Activated CD4-positive, alpha-beta T cell treated with anti-CD3 and anti-CD28 coated beads for 4 hours (primary cell): ENCODE measurements at regions not wholly inside any gene's neighbourhood (a gene's known extent, or its start where the extent isn't known, plus 50 kb on each side); places are given as distances from the start of the nearest gene placed in this dataset.
"Not testable (repeated sequence)": the region's sequence is repeated elsewhere in the genome, so short reads cannot be mapped to it uniquely, and the experiment has no call there.

Experiments
- DNase-seq, 2 donors: peaks; one replicate each; pipeline ENCODE4 v3.0.0-alpha.2; 2020

- DNase-seq, result no peak
Observed at GRCh38 chr3:72032441-72033135, 247.6 kb upstream of the PROK2 start.

GRCh38 chr3:72031581-72031980, 246.6 kb upstream of the PROK2 start:
- DNase-seq, result no peak

DNA sequence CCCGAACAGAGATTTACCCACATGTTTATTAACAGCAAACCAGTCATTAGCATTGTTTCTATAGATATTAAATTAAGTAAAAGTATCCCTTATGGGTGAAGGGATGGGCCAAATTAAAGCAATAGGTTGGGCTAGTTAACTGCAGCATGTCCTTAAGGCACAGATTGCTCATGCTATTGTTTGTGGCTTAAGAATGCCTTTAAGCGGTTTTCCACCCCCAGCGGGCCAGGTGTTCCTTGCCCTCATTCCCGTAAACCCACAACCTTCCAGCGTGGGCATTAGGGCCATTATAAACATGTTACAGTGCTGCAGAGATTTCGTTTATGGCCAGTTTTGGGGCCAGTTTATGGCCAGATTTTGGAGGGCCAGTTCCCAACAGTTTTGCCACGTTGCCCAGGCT, 245.3 kb upstream of the PROK2 start:
- DNase-seq, result not testable (repeated sequence)

GRCh38 chr3:72028726-72029125, 243.8 kb upstream of the PROK2 start:
- DNase-seq, result not testable (repeated sequence)

- not testable (repeated sequence) for DNase-seq
Observed at GRCh38 chr3:72028307-72028706, 243.4 kb upstream of the PROK2 start.

- not testable (repeated sequence) for DNase-seq
Observed at GRCh38 chr3:72027728-72028127, 242.8 kb upstream of the PROK2 start.

- DNase-seq, result no peak
Observed at GRCh38 chr3:72022027-72022426, 237.1 kb upstream of the PROK2 start.

GRCh38 chr3:72021531-72021930, 236.6 kb upstream of the PROK2 start:
- DNase-seq, result no peak

- DNase-seq, result no peak
Observed at GRCh38 chr3:72018343-72018984, 233.5 kb upstream of the PROK2 start.

- DNase-seq, result no peak
Observed at GRCh38 chr3:72017935-72018334, 233.0 kb upstream of the PROK2 start.

DNA sequence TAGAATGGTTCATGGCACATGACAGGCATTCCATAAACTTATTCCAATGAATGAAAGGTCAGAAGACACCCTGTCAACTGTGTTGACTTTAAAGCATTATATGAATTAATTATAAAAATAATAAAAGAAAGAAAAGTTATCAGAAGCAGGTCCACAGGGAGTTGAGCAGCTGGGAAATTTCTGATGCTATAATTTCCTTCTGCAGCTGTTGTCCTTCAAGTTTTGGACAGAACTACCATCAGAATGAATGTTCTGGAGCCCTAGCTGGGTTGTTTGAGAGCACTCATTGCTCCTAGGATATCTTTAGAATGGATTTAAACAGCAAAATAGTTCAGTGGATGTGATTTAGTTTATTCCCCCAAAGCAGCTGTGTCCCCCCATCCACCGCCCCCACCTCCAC, 232.4 kb upstream of the PROK2 start:
- no peak for DNase-seq

- no peak for DNase-seq
Observed at GRCh38 chr3:72015463-72015862, 230.5 kb upstream of the PROK2 start.

DNA sequence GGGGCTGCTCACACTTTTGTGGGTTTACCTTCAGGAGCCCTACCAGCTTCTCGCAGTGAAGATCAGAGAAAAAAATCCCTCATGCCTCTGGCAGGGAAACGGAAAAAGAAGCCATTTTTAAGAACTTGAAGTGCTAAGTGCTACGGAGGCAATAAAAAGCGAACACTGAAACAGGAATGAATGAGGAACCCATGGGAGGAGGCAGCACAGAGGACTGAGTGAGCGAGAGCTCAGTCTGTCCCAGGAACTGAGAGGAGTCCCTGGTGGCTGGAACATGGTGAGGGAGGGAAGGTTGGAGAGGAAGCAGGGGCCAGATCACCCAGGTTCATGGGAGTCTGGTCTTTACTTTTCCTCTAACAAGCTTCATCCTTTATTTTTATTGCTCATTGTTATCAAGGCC, 228.1 kb upstream of the PROK2 start:
- DNase-seq, result no peak

GRCh38 chr3:72012363-72012762, 227.4 kb upstream of the PROK2 start:
- DNase-seq, result no peak

GRCh38 chr3:72011485-72011884, 226.5 kb upstream of the PROK2 start:
- DNase-seq, result no peak

- DNase-seq, result no peak
Observed at GRCh38 chr3:72009851-72010443, 225.0 kb upstream of the PROK2 start.

DNA sequence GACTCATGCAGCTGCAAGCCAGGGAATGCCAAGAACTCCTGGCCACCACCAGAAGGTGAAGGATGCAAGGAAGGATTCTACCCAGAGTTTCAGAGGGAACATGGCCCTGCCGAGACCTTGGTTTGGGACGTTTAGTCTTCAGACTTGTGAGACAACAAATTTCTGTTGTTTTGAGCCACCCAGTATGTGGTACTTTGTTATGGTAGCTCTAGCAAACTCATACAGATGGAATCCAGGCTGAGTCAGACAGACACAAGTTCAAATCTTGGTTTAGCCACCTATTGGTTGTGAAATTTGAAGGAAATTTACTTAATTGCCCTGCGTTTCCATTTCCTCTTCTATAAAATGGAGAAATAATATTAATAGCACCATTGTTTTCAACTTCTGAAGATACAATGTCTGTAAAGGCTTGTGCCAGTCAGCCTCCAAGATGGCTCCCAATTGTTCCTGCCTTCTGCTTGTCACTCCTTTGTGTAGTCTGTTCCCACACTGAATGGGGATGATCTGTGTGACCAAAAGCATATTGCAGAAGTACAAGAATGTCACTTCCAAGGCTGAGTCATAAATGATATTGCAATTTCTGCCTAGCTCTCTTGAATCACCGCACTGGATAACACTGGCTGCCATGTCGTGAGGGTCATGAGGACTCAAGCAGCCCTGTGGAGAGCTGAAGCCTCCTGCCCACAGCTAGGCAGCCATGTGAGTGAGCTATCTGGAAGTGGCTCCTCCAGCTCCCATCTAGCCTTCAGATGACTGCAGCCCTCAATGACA, 223.5 kb upstream of the PROK2 start:
- no peak for DNase-seq

DNA sequence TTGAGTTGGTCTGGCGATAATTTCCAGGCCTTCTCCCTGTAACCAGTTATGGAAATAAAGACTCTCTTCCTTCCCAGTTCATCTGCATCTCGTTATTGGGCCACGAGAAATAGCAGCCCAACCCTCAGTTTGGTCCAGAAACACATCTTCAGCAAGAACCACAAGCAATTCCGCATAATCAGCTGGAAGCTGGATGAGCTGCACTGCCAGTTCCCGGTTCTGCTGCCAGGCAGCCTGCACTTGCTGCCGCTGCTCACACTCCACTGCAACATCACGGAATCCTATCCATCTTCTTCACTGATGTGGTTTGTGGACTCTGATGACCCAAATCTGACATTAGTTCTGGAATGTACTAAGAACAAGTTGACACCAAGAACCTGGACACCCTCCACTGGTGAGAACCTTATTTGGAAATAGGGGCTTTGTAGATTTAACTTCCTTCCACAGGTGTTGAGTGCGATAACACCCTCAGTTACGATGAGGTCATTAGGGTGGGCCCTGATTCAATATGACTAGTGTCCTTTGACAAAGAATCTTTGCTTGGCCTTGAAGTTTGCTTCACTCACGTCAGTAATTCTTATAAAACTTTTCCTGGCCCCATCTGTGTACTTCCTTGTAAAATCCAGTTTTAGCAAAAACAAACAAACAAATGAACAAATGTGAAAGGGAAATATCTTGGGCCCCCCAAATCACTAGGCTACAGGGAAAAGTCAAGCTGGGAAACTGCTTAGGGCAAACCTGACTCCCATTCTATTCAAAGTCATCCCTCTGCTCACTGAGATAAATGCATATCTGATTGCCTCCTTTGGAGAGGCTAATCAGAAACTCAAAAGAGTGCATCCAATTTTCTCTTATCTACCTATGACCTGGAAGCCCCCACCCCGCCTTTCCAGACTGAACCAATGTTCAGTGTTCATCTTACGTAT, 221.9 kb upstream of the PROK2 start:
- DNase-seq, result no peak

DNA sequence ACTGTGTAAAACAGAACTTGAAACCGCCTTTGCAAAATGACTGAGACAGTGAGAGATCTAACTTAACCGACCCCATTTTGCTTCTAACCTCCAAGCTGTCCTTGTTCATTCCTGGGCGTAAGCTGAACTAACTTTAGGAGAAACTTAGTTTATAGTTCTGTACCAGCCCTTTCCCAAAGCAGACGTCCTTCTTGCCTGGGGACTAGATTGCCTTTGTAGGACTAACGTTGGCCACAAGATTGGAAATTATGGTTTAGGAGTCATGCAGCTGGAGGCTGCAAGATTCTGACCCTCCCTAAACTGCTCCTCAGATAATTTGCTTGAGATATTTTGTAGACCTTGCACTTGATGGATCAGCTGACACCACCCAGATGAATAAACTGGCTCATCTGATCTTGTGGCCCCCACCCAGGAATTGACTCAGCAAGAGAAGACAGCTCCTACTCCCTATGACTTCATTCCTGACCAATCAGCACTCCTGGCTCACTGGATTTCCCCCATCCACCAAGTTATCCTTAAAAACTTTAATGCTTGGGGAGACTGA, 219.9 kb upstream of the PROK2 start:
- no peak for DNase-seq

- no peak for DNase-seq
Observed at GRCh38 chr3:72003936-72004335, 219.0 kb upstream of the PROK2 start.

DNA sequence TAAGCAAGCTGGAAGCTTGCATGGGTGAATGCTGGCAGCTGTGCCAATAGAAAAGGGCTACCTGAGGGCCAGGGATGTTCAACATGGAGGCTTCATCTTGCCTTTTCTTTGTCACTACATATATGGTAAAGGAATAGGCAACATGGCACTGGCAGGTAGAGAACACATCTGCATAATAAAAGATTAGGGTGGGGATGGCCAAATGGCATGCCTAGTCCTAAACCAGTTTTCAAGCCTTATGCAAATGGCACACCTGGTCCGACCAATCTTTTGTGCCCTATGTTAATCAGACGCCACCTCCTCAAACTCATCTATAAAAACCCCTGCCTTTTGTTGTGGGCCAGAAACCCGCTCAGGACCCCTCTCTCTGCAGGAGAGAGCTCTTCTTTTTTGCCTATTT, 216.8 kb upstream of the PROK2 start:
- DNase-seq, result no peak

DNA sequence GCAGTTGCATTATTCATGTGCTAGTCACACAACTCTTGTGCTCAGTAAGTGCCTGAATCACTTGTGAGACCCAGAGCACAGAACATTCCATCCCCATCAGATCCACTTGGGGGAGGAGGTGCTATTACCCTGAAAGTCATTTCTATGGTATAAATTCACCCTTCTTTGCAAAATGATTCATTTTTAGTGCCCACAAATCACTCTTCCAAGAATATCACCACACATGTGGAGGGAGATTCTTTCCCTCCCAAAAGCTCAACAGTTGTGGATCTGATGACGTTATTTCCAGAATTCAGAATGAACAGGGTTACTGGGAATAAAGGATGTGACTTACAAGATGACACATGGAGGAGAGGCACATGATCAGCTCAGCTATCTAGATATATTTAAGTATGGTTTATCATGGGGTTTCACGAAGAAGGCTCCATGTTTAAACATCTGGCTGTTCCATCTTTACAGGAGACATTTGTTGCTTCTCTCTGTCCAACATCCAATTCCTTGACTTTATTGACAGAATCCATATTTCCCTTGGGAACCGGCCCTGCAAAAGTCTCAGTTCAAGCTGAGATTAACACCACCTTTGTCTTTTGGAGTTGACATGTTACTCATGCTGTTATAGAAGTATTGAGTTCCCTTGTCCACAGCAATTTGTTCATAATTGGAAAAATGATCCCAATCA, 214.2 kb upstream of the PROK2 start:
- no peak for DNase-seq
